HEK293 (cell line): ENCODE measurements at regions not wholly inside any gene's neighbourhood (a gene's known extent, or its start where the extent isn't known, plus 50 kb on each side); places are given as distances from the start of the nearest gene placed in this dataset.
A peak's percentile ranks its signal among the peaks of the same experiment; 100 is the strongest.

Experiments
- CTCF ChIA-PET: fragments of 350-600 bp; formaldehyde crosslinking; extraction: SDS; loops from one replicate; lab custom pipeline; 2021; ENCODE audit warnings: antibody characterized with exemption; lab: Yijun Ruan, JAX
- POLR2A ChIA-PET: fragments of 300-600 bp; formaldehyde crosslinking; extraction: SDS; loops from one replicate; lab custom pipeline; 2020; ENCODE audit warnings: antibody characterized with exemption, inconsistent platforms; lab: Yijun Ruan, JAX
- H3K27ac ChIP-seq: fragments of 200-500 bp; sonication (Bioruptor generic); 2 replicates; pipeline ENCODE4 v1.5.1; 2014; ENCODE audit warnings: low read depth, low read length, control low read depth, inconsistent platforms; ENCODE audit errors: extremely low read depth
- H3K36me3 ChIP-seq, 2 experiments: fragments of 200-500 bp in 1 of 2; sonication (Bioruptor generic) in 1 of 2; 1 replicate in 1 of 2; 2 replicates in 1 of 2; pipeline ENCODE4 v1.5.1; 2014 to 2017; ENCODE audit warnings: inconsistent platforms in 2 of 2, low read length in 2 of 2; ENCODE audit not compliant: control insufficient read depth in 2 of 2, insufficient read depth in 1 of 2
- H3K4me1 ChIP-seq: fragments of 200-500 bp; sonication (Bioruptor generic); 2 replicates; pipeline ENCODE4 v1.5.1; 2014; ENCODE audit warnings: mild to moderate bottlenecking, low read length, inconsistent platforms; ENCODE audit not compliant: control insufficient read depth, insufficient read depth
- H3K4me3 ChIP-seq: 2 replicates; pipeline ENCODE4 v1.5.1; 2011; ENCODE audit warnings: low read depth, mild to moderate bottlenecking, control low read depth, low read length, moderate library complexity
- H3K9me3 ChIP-seq: fragments of 200-500 bp; sonication (Bioruptor generic); 2 replicates; pipeline ENCODE4 v1.5.1; 2014; ENCODE audit warnings: low read depth, low read length, inconsistent platforms; ENCODE audit not compliant: control insufficient read depth, insufficient read depth
- ATF2 ChIP-seq: fragments of 450-650 bp; formaldehyde crosslinking; IDR thresholded peaks from 2 replicates; pipeline ENCODE4 v1.5.1; 2016; ENCODE audit warnings: missing biosample characterization, missing genetic modification characterization, low read depth
- BCL11A ChIP-seq: fragments of 450-650 bp; formaldehyde crosslinking; IDR thresholded peaks from 2 replicates; pipeline ENCODE4 v1.5.1; 2016; ENCODE audit warnings: low read depth, missing biosample characterization, missing genetic modification characterization
- HOXC10 ChIP-seq: sonication (generic); formaldehyde crosslinking; IDR thresholded peaks from 2 replicates; pipeline ENCODE4 v1.8.1; 2023; ENCODE audit warnings: mild to moderate bottlenecking, missing genetic modification reagents
- KLF7 ChIP-seq: fragments of 450-650 bp; formaldehyde crosslinking; IDR thresholded peaks from 2 replicates; pipeline ENCODE4 v1.5.1; 2016; ENCODE audit warnings: missing biosample characterization, missing genetic modification characterization, borderline replicate concordance
- SETDB1 ChIP-seq: IDR thresholded peaks from one replicate; pipeline ENCODE4 v1.6.1; 2017; ENCODE audit warnings: mild to moderate bottlenecking, low read length, moderate library complexity, mixed read lengths; ENCODE audit not compliant: insufficient read length
- TRIM28 ChIP-seq: IDR thresholded peaks from 2 replicates; pipeline ENCODE4 v1.6.1; 2011; ENCODE audit warnings: low read length, control low read depth, borderline replicate concordance
- YY1 ChIP-seq: fragments of 450-650 bp; formaldehyde crosslinking; IDR thresholded peaks from 2 replicates; pipeline ENCODE4 v1.5.1; 2018; ENCODE audit warnings: missing biosample characterization, missing genetic modification characterization
- ZFP37 ChIP-seq: fragments of 450-650 bp; formaldehyde crosslinking; IDR thresholded peaks from 2 replicates; pipeline ENCODE4 v1.5.1; 2016; ENCODE audit warnings: missing biosample characterization, missing genetic modification characterization
- ZNF140 ChIP-seq: fragments of 450-650 bp; formaldehyde crosslinking; IDR thresholded peaks from 2 replicates; pipeline ENCODE4 v1.5.1; 2016; ENCODE audit warnings: missing biosample characterization, missing genetic modification characterization
- ZNF18 ChIP-seq: fragments of 450-650 bp; formaldehyde crosslinking; IDR thresholded peaks from 2 replicates; pipeline ENCODE4 v1.5.1; 2016; ENCODE audit warnings: missing biosample characterization, missing genetic modification characterization
- ZNF23 ChIP-seq: fragments of 450-650 bp; formaldehyde crosslinking; IDR thresholded peaks from 2 replicates; pipeline ENCODE4 v1.5.1; 2016; ENCODE audit warnings: missing biosample characterization, missing genetic modification characterization, borderline replicate concordance
- ZNF292 ChIP-seq: fragments of 450-650 bp; formaldehyde crosslinking; IDR thresholded peaks from 2 replicates; pipeline ENCODE4 v1.5.1; 2016; ENCODE audit warnings: low read depth, missing biosample characterization, missing genetic modification characterization, borderline replicate concordance
- ZNF354C ChIP-seq: fragments of 450-650 bp; formaldehyde crosslinking; IDR thresholded peaks from 2 replicates; pipeline ENCODE4 v1.5.1; 2016; ENCODE audit warnings: missing biosample characterization, missing genetic modification characterization, low read depth, borderline replicate concordance
- ZNF433 ChIP-seq: fragments of 450-650 bp; formaldehyde crosslinking; IDR thresholded peaks from 2 replicates; pipeline ENCODE4 v1.5.1; 2016; ENCODE audit warnings: missing biosample characterization, missing genetic modification characterization, low read depth
- ZNF518A ChIP-seq: fragments of 450-650 bp; formaldehyde crosslinking; conservative IDR thresholded peaks from 2 replicates; pipeline ENCODE4 v1.5.1; 2016; ENCODE audit warnings: low read depth, missing biosample characterization, missing genetic modification characterization
- ZNF521 ChIP-seq: fragments of 450-650 bp; formaldehyde crosslinking; IDR thresholded peaks from 2 replicates; pipeline ENCODE4 v1.5.1; 2017; ENCODE audit warnings: missing biosample characterization, mild to moderate bottlenecking, missing genetic modification characterization
- ZNF560 ChIP-seq: fragments of 450-650 bp; formaldehyde crosslinking; IDR thresholded peaks from 2 replicates; pipeline ENCODE4 v1.5.1; 2017; ENCODE audit warnings: missing biosample characterization, missing genetic modification characterization, borderline replicate concordance
- ZNF596 ChIP-seq: fragments of 450-650 bp; IDR thresholded peaks from 2 replicates; pipeline ENCODE4 v1.5.0; 2018; ENCODE audit warnings: missing biosample characterization, mild to moderate bottlenecking, missing genetic modification characterization, moderate library complexity
- ZNF629 ChIP-seq: fragments of 450-650 bp; formaldehyde crosslinking; IDR thresholded peaks from 2 replicates; pipeline ENCODE4 v1.5.1; 2017; ENCODE audit warnings: missing biosample characterization, missing genetic modification characterization
- ZNF670 ChIP-seq: fragments of 450-650 bp; formaldehyde crosslinking; IDR thresholded peaks from 2 replicates; pipeline ENCODE4 v1.5.1; 2016; ENCODE audit warnings: missing biosample characterization, missing genetic modification characterization, low read depth
- ZNF76 ChIP-seq: fragments of 450-650 bp; formaldehyde crosslinking; IDR thresholded peaks from 2 replicates; pipeline ENCODE4; 2016; ENCODE audit warnings: low read depth, missing biosample characterization, missing genetic modification characterization, borderline replicate concordance

- TF ChIP-seq KLF7 = no peak
- TF ChIP-seq SETDB1 = peak; percentile 27
- TF ChIP-seq HOXC10 (CRISPR knock-in tag) = no peak
- no peak for TF ChIP-seq ZNF354C (tag by site-specific recombination)
- peak; percentile 96 for TF ChIP-seq BCL11A (tag by site-specific recombination)
- peak; percentile 79; the same call in 1 of the 2 replicates for TF ChIP-seq ZFP37
- TF ChIP-seq ZNF518A = peak; percentile 57
- peak; percentile 82 for TF ChIP-seq ZNF18 (tag by site-specific recombination)
Measured at GRCh38 chr5:99019812-99020697, 91.2 kb upstream of the CHD1 start (continued).

- no peak overlapping the region for H3K27ac ChIP-seq
- no peak overlapping the region for H3K4me3 ChIP-seq
- ChIA-PET POLR2A (interaction anchor here (2.5 kb wide), 1 partner anchor 90 kb away, joined by 16 read pairs; the partner anchor contains the start of gene CHD1), CTCF (interaction anchor here (0.8 to 1.0 kb wide), 2 partner anchors 13 to 250 kb away, joined by 3 read pairs; no protein-coding TSS in a partner anchor)
- H3K4me1 ChIP-seq = peaks cover 12% of the 10 kb centered on the region
- no peaks in the 10 kb centered on the region for H3K9me3 ChIP-seq
- H3K36me3 ChIP-seq = no peaks in the 10 kb centered on the region; a peak in 1 of 3 replicates
- TF ChIP-seq ZNF76 (tag by site-specific recombination) (no peak), ZNF23 (tag by site-specific recombination) (no peak), TRIM28 (no peak), ZNF433 (tag by site-specific recombination) (no peak), ZNF292 (no peak), ZNF629 (peak; percentile 14; the same call in 1 of the 2 replicates), ZNF560 (no peak), ATF2 (tag by site-specific recombination) (peak; percentile 61; the same call in 1 of the 2 replicates), ZNF596 (tag by site-specific recombination) (no peak), ZNF140 (tag by site-specific recombination) (no peak), YY1 (tag by site-specific recombination) (no peak), ZNF670 (no peak), ZNF521 (tag by site-specific recombination) (no peak)
Measured at GRCh38 chr5:99019254-99019653, 90.4 kb upstream of the CHD1 start.
